GM12878 (cell line): ENCODE measurements at regions not wholly inside any gene's neighbourhood (a gene's known extent, or its start where the extent isn't known, plus 50 kb on each side); places are given as distances from the start of the nearest gene placed in this dataset.

Source experiments
- ATAC-seq: fragments of 200-7000 bp; cut with Tn5 transposase; 3 replicates; pipeline ENCODE4 v1.9.1; 2020; ENCODE audit warnings: mild to moderate bottlenecking, moderate library complexity
- BruUV-seq: library from RNA; stranded (reverse); fragments of 400-500 nt; replicated peaks from 2 replicates; lab custom pipeline; 2021; lab: Mats Ljungman, UMichigan
- CTCF ChIA-PET: fragments of 300-600 bp; sonication (Branson Sonifier 250); formaldehyde crosslinking; extraction: SDS; loops from one replicate; lab custom pipeline; 2021; ENCODE audit warnings: inconsistent platforms; lab: Yijun Ruan, JAX
- POLR2A ChIA-PET: fragments of 350-600 bp; formaldehyde crosslinking; extraction: SDS; loops from one replicate; lab custom pipeline; 2021; ENCODE audit warnings: inconsistent platforms; lab: Charles Lee
- RAD21 ChIA-PET: fragments of 300-600 bp; sonication (Branson Sonifier 250); formaldehyde crosslinking; loops from one replicate; lab custom pipeline; 2023; ENCODE audit warnings: antibody characterized with exemption; ENCODE audit not compliant: unreplicated experiment; lab: Charles Lee
- SMC1A ChIA-PET: fragments of 300-600 bp; sonication (Branson Sonifier 250); formaldehyde crosslinking; loops from one replicate; lab custom pipeline; 2023; ENCODE audit not compliant: unreplicated experiment, uncharacterized antibody; lab: Charles Lee
- DNase-seq: peaks from one replicate; pipeline ENCODE4 v3.0.0-alpha.2; 2011; ENCODE audit warnings: low read depth, low spot score
- FAIRE-seq: peaks from 3 replicates; lab custom pipeline; 2011; peaks lifted over from hg19 to GRCh38; lab: Jason Lieb, UNC
- H2AFZ ChIP-seq: 2 replicates; pipeline ENCODE4 v1.6.0; 2011; ENCODE audit warnings: low read depth, low read length, control low read depth; ENCODE audit not compliant: control insufficient read depth
- H3K27ac ChIP-seq: 2 replicates; pipeline ENCODE4 v1.5.1; 2011; ENCODE audit warnings: control low read depth; ENCODE audit not compliant: control insufficient read depth, insufficient read depth
- H3K27me3 ChIP-seq, 2 experiments: replicated peaks in 1 of 2; 2 replicates each; pipeline versions ENCODE4 v1.6.0 to v1.6.1; 2011; ENCODE audit warnings: low read length in 1 of 2; ENCODE audit not compliant: control insufficient read depth in 2 of 2, insufficient read depth in 2 of 2
- H3K36me3 ChIP-seq, 2 experiments: 2 replicates each; pipeline ENCODE4 v1.5.1; 2011; ENCODE audit warnings: low read length in 1 of 2; ENCODE audit not compliant: control insufficient read depth in 2 of 2, insufficient read depth in 2 of 2
- H3K4me1 ChIP-seq: 2 replicates; pipeline ENCODE4 v1.6.1; 2011; ENCODE audit warnings: mild to moderate bottlenecking, low read length, moderate library complexity, mixed read lengths; ENCODE audit not compliant: control insufficient read depth, insufficient read depth
- H3K4me2 ChIP-seq: 2 replicates; pipeline ENCODE4 v1.6.0; 2011; ENCODE audit warnings: control low read depth; ENCODE audit not compliant: control insufficient read depth, insufficient read depth
- H3K4me3 ChIP-seq: fragments of 200-600 bp; sonication (generic); 2 replicates; pipeline ENCODE4 v1.5.1; 2016
- H3K79me2 ChIP-seq: 2 replicates; pipeline ENCODE4 v1.6.0; 2011; ENCODE audit warnings: low read length; ENCODE audit not compliant: control insufficient read depth, insufficient read depth
- H3K9ac ChIP-seq: 2 replicates; pipeline ENCODE4 v1.8.0; 2011; ENCODE audit warnings: low read length, control low read depth, mixed read lengths; ENCODE audit not compliant: control insufficient read depth, insufficient read depth
- H3K9me3 ChIP-seq: replicated peaks from 3 replicates; pipeline ENCODE4 v1.5.1; 2011; ENCODE audit warnings: mild to moderate bottlenecking, low read length; ENCODE audit not compliant: control insufficient read depth, insufficient read depth
- H4K20me1 ChIP-seq: 2 replicates; pipeline ENCODE4 v1.6.0; 2011; ENCODE audit not compliant: control insufficient read depth, insufficient read depth
- BHLHE40 ChIP-seq, 2 experiments: fragments of 450-650 bp in 1 of 2; IDR thresholded peaks; 2 replicates each; pipeline ENCODE4 v1.6.1; 2011 to 2017; ENCODE audit warnings: low read depth in 2 of 2, borderline replicate concordance in 1 of 2, improper control_type of control experiment in 1 of 2, low read length in 1 of 2, mild to moderate bottlenecking in 1 of 2
- CBX5 ChIP-seq: sonication (generic); IDR thresholded peaks from 2 replicates; pipeline ENCODE4 v1.6.1; 2016; ENCODE audit warnings: low read depth, moderate library complexity, mild to moderate bottlenecking, inconsistent platforms
- EED ChIP-seq: sonication (generic); IDR thresholded peaks from 2 replicates; pipeline ENCODE4 v1.6.1; 2016; ENCODE audit warnings: antibody characterized with exemption, low read depth
- EZH2 ChIP-seq: IDR thresholded peaks from 2 replicates; pipeline ENCODE4 v1.6.1; 2012; ENCODE audit warnings: low read depth, mild to moderate bottlenecking, control low read depth, inconsistent platforms, low read length, borderline replicate concordance; ENCODE audit not compliant: control insufficient read depth
- MTA2 ChIP-seq: fragments of 450-650 bp; IDR thresholded peaks from 2 replicates; pipeline ENCODE4 v1.6.1; 2016; ENCODE audit warnings: low read depth, mild to moderate bottlenecking, moderate library complexity
- NRF1 ChIP-seq: conservative IDR thresholded peaks from 2 replicates; pipeline ENCODE4 v1.6.1; 2011; ENCODE audit warnings: mild to moderate bottlenecking, low read depth, low read length, improper control_type of control experiment
- RB1 ChIP-seq: fragments of 450-650 bp; formaldehyde crosslinking; IDR thresholded peaks from 2 replicates; pipeline ENCODE4 v1.6.1; 2017; ENCODE audit warnings: mild to moderate bottlenecking, borderline replicate concordance
- RBBP5 ChIP-seq: fragments of 200-600 bp; sonication (generic); conservative IDR thresholded peaks from 2 replicates; pipeline ENCODE4 v1.6.1; 2016
- SREBF2 ChIP-seq: IDR thresholded peaks from 2 replicates; pipeline ENCODE4 v1.6.1; 2012; ENCODE audit warnings: mild to moderate bottlenecking, low read length
- TCF12 ChIP-seq: IDR thresholded peaks from 2 replicates; pipeline ENCODE4 v1.6.1; 2011; ENCODE audit warnings: low read depth, mild to moderate bottlenecking, low read length
- USF2 ChIP-seq: IDR thresholded peaks from 2 replicates; pipeline ENCODE4 v1.6.1; 2011; ENCODE audit warnings: low read depth, low read length, improper control_type of control experiment, borderline replicate concordance
- WRNIP1 ChIP-seq: IDR thresholded peaks from 2 replicates; pipeline ENCODE4 v1.6.1; 2011; ENCODE audit warnings: low read depth, low read length, improper control_type of control experiment, borderline replicate concordance
- ZNF622 ChIP-seq: fragments of 450-650 bp; IDR thresholded peaks from 2 replicates; pipeline ENCODE4 v1.6.1; 2017; ENCODE audit warnings: mild to moderate bottlenecking, inconsistent platforms
- in situ Hi-C: fragments of 300-500 bp; cut with MboI; formaldehyde crosslinking; loops from 9 replicates; pipeline ENCODE4 v1.14.3; 2018; ENCODE audit warnings: mixed read lengths
- intact Hi-C: fragments of 100-400 bp; cut with micrococcal nuclease; formaldehyde crosslinking; loops from one replicate; pipeline ENCODE4 v1.14.2; 2022; ENCODE audit not compliant: unreplicated experiment
- TF ChIP-seq, protein P1 (sequence below): fragments of 150-350 bp; IDR thresholded peaks from 2 replicates; pipeline ENCODE4 v1.6.1; 2014; ENCODE audit warnings: mild to moderate bottlenecking, low read depth, low read length

- Histone ChIP-seq H3K4me3 (no peak overlapping the region), H3K9me3 (no peaks in the 10 kb centered on the region), H2AFZ (no peak overlapping the region), H3K4me1 (no peaks in the 10 kb centered on the region), H3K79me2 (no peaks in the 10 kb centered on the region), H3K27me3 (no peaks in the 10 kb centered on the region), H3K27ac (no peak overlapping the region), H3K4me2 (no peak overlapping the region), H3K9ac (no peak overlapping the region), H3K36me3 (no peaks in the 10 kb centered on the region), H4K20me1 (no peaks in the 10 kb centered on the region)
- in situ Hi-C loops (no loop called here), intact Hi-C loops (no loop called here)
- SMC1A ChIA-PET, result no interaction called here
- CTCF ChIA-PET, result no interaction called here
- RAD21 ChIA-PET, result no interaction called here
- FAIRE-seq (no peak), ATAC-seq (no peak), DNase-seq (no peak)
- POLR2A ChIA-PET, result no interaction called here
- no TSS peak for BruUV-seq
- no peak for TF ChIP-seq BHLHE40 (IDR thresholded peaks at IDR 0.05; ENCODE audit: borderline replicate concordance in 1 of 2, low read depth in 2 of 2, low read length in 1 of 2)
- no peak for TF ChIP-seq MTA2
- TF ChIP-seq WRNIP1, result no peak
- no peak for TF ChIP-seq EED
- no peak for TF ChIP-seq SREBF2
- TF ChIP-seq, protein P1, sequence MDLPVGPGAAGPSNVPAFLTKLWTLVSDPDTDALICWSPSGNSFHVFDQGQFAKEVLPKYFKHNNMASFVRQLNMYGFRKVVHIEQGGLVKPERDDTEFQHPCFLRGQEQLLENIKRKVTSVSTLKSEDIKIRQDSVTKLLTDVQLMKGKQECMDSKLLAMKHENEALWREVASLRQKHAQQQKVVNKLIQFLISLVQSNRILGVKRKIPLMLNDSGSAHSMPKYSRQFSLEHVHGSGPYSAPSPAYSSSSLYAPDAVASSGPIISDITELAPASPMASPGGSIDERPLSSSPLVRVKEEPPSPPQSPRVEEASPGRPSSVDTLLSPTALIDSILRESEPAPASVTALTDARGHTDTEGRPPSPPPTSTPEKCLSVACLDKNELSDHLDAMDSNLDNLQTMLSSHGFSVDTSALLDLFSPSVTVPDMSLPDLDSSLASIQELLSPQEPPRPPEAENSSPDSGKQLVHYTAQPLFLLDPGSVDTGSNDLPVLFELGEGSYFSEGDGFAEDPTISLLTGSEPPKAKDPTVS, result no peak
- TF ChIP-seq EZH2, result no peak
- TF ChIP-seq RB1, result no peak
- no peak for TF ChIP-seq ZNF622
- TF ChIP-seq RBBP5, result no peak
- TF ChIP-seq USF2, result no peak
- TF ChIP-seq CBX5, result no peak
- TF ChIP-seq NRF1, result no peak
- TF ChIP-seq TCF12, result no peak
Observed at GRCh38 chr2:145091967-145092366, 572.0 kb upstream of the ZEB2 start.
